ENCODE measurements at regions not wholly inside any gene's neighbourhood (a gene's known extent, or its start where the extent isn't known, plus 50 kb on each side); places are given as distances from the start of the nearest gene placed in this dataset.
A peak's percentile ranks its signal among the peaks of the same experiment; 100 is the strongest.

DNA sequence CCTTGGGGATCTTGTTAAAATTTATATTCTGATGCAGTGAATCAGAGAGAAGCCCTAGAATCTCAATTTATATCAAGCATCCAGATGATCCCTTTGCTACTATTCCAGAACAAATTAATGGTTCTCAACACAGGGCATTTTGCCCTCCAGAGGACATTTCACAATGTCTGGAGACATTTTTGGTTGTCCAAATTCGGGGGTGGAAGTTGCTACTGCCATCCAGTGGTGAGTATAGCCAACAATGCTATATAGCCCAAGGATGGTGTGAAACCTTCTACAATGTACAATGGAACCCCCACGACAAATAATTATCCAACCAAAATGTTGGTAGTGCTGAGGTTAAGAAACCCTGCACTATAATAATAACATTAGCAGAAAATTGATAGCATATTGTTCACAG is 2440.0 kb downstream of the PCDH7 start:
- DNase-seq: peak; percentile 7
- TF ChIP-seq, protein P1, sequence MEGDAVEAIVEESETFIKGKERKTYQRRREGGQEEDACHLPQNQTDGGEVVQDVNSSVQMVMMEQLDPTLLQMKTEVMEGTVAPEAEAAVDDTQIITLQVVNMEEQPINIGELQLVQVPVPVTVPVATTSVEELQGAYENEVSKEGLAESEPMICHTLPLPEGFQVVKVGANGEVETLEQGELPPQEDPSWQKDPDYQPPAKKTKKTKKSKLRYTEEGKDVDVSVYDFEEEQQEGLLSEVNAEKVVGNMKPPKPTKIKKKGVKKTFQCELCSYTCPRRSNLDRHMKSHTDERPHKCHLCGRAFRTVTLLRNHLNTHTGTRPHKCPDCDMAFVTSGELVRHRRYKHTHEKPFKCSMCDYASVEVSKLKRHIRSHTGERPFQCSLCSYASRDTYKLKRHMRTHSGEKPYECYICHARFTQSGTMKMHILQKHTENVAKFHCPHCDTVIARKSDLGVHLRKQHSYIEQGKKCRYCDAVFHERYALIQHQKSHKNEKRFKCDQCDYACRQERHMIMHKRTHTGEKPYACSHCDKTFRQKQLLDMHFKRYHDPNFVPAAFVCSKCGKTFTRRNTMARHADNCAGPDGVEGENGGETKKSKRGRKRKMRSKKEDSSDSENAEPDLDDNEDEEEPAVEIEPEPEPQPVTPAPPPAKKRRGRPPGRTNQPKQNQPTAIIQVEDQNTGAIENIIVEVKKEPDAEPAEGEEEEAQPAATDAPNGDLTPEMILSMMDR (IDR thresholded peaks at IDR 0.05; ENCODE audit: low read depth, low read length): peak; percentile 64
- Histone ChIP-seq H3K9me3 (no peaks in the 10 kb centered on the region), H3K36me3 (no peaks in the 10 kb centered on the region), H3K4me1 (no peaks in the 10 kb centered on the region), H3K4me3 (ENCODE audit: low read depth, low read length) (no peak overlapping the region), H3K27me3 (no peaks in the 10 kb centered on the region)

- Histone ChIP-seq H3K4me3 (ENCODE audit: low read depth, low read length) (no peak overlapping the region), H3K9me3 (no peaks in the 10 kb centered on the region), H3K36me3 (no peaks in the 10 kb centered on the region), H3K4me1 (no peaks in the 10 kb centered on the region), H3K27me3 (no peaks in the 10 kb centered on the region)
- DNase-seq: no peak
- TF ChIP-seq, protein P1 (IDR thresholded peaks at IDR 0.05; ENCODE audit: low read depth, low read length): no peak
Observed at GRCh38 chr4:33161202-33161601, 2441.0 kb downstream of the PCDH7 start.

- H3K4me3 ChIP-seq (ENCODE audit: low read depth, low read length): no peak overlapping the region
- TF ChIP-seq, protein P1 (IDR thresholded peaks at IDR 0.05; ENCODE audit: low read depth, low read length): no peak
- no peaks in the 10 kb centered on the region for H3K27me3 ChIP-seq
- no peaks in the 10 kb centered on the region for H3K9me3 ChIP-seq
- H3K4me1 ChIP-seq: no peaks in the 10 kb centered on the region
- no peak for DNase-seq
- no peaks in the 10 kb centered on the region for H3K36me3 ChIP-seq
Observed at GRCh38 chr4:33162122-33162521, 2442.0 kb downstream of the PCDH7 start.

DNA sequence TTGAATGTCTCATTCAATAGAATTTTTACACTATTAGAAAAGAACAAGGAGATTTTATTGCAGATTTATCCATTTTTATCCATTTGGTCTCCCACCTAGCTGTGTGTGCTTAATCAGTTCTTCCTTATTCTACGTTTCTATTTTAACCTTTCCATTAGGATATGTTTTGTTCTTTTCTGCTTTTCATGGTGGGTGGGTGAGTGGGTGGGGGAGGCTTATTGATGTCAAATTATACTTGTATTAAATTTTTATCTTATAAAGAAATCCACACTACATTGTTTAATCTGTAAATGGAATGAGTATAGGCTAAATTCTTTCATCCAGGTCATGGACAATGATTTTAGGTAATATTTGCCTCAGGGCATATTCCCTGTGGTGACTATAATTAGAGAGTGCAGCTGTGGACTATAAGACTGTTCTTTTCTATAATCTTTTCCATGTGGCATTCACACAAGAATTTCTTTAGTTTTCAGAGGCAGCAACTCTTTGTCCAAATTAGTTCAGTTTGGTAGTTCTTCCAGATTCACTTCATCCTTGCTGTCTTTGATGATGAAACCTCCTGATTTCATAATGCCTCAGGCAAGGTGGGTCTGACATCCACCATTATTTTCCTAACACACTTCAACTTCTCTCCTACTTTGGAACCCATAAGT is 2451.8 kb downstream of the PCDH7 start:
- TF ChIP-seq, protein P1 (IDR thresholded peaks at IDR 0.05; ENCODE audit: low read depth, low read length): no peak

DNA sequence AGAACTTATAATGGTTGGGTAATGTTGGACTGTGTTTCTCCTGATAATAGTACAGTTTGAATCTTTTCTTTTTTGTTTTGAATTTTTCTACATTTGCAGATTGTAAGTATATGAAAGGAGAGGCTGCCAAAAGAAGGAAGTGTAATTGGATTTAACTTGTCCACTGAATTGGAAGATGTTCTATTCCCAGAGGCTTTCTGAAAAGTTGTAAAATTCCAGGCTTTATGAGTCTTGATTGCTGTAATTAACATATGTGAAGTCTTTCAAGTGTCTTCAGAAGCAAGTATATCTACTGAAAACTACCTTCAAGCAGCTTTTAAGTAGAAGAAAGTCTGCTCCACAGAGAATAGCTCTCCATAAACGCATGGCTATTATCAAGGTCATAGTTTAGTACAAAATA is 2456.4 kb downstream of the PCDH7 start:
- TF ChIP-seq, protein P1 (IDR thresholded peaks at IDR 0.05; ENCODE audit: low read depth, low read length): no peak
- Histone ChIP-seq H3K4me3 (ENCODE audit: low read depth, low read length) (no peak overlapping the region), H3K4me1 (no peaks in the 10 kb centered on the region), H3K27me3 (no peaks in the 10 kb centered on the region), H3K36me3 (no peaks in the 10 kb centered on the region), H3K9me3 (no peaks in the 10 kb centered on the region)
- DNase-seq: no peak

More for the DNA sequence above, 2451.8 kb downstream of the PCDH7 start:
- no peak for DNase-seq
- H3K27me3 ChIP-seq: no peaks in the 10 kb centered on the region
- no peaks in the 10 kb centered on the region for H3K36me3 ChIP-seq
- no peak overlapping the region for H3K4me3 ChIP-seq (ENCODE audit: low read depth, low read length)
- H3K9me3 ChIP-seq: no peaks in the 10 kb centered on the region
- no peaks in the 10 kb centered on the region for H3K4me1 ChIP-seq

GRCh38 chr4:33184657-33185290 is 2464.6 kb downstream of the PCDH7 start:
- H3K4me3 ChIP-seq (ENCODE audit: low read depth, low read length): no peak overlapping the region
- H3K36me3 ChIP-seq: no peaks in the 10 kb centered on the region
- no peaks in the 10 kb centered on the region for H3K9me3 ChIP-seq
- no peaks in the 10 kb centered on the region for H3K27me3 ChIP-seq
- TF ChIP-seq, protein P1 (IDR thresholded peaks at IDR 0.05; ENCODE audit: low read depth, low read length): no peak
- H3K4me1 ChIP-seq: no peaks in the 10 kb centered on the region
- no peak for DNase-seq

Data from BE2C (cell line).